Amniotic epithelial cell (primary cell): ENCODE measurements at regions not wholly inside any gene's neighbourhood (a gene's known extent, or its start where the extent isn't known, plus 50 kb on each side); places are given as distances from the start of the nearest gene placed in this dataset.

ENCODE experiments used
- DNase-seq: peaks from one replicate; pipeline ENCODE4 v3.0.0-alpha.2; 2010; ENCODE audit warnings: low read depth

GRCh38 chr18:70662588-70662987 is 373.7 kb downstream of the SOCS6 start:
- no peak for DNase-seq

- no peak for DNase-seq
Measured at GRCh38 chr18:70659036-70659925, 370.4 kb downstream of the SOCS6 start.

GRCh38 chr18:70653671-70654070 is 364.8 kb downstream of the SOCS6 start:
- DNase-seq = no peak

GRCh38 chr18:70650878-70651277 is 362.0 kb downstream of the SOCS6 start:
- no peak for DNase-seq

- no peak for DNase-seq
Measured at GRCh38 chr18:70649683-70650082, 360.8 kb downstream of the SOCS6 start.

- no peak for DNase-seq
Measured at GRCh38 chr18:70645971-70646370, 357.1 kb downstream of the SOCS6 start.

- no peak for DNase-seq
Measured at GRCh38 chr18:70643812-70644211, 355.0 kb downstream of the SOCS6 start.

- DNase-seq = no peak
Measured at GRCh38 chr18:70641156-70641775, 352.4 kb downstream of the SOCS6 start.

GRCh38 chr18:70640336-70640887 is 351.6 kb downstream of the SOCS6 start:
- DNase-seq = no peak

GRCh38 chr18:70636991-70637390 is 348.1 kb downstream of the SOCS6 start:
- no peak for DNase-seq

- no peak for DNase-seq
Measured at GRCh38 chr18:70634576-70635147, 345.8 kb downstream of the SOCS6 start.

- DNase-seq = no peak
Measured at GRCh38 chr18:70627182-70627802, 338.4 kb downstream of the SOCS6 start.

GRCh38 chr18:70622622-70623419 is 334.0 kb downstream of the SOCS6 start:
- DNase-seq = no peak

GRCh38 chr18:70621710-70622109 is 332.9 kb downstream of the SOCS6 start:
- no peak for DNase-seq

- DNase-seq = no peak
Measured at GRCh38 chr18:70620837-70621612, 332.2 kb downstream of the SOCS6 start.

GRCh38 chr18:70617020-70617763 is 328.3 kb downstream of the SOCS6 start:
- DNase-seq = no peak

GRCh38 chr18:70600225-70600925 is 311.5 kb downstream of the SOCS6 start:
- no peak for DNase-seq

- DNase-seq = no peak
Measured at GRCh38 chr18:70598406-70598805, 309.6 kb downstream of the SOCS6 start.

GRCh38 chr18:70582981-70583380 is 294.1 kb downstream of the SOCS6 start:
- no peak for DNase-seq
